Endothelial cell of umbilical vein (primary cell): ENCODE measurements at regions not wholly inside any gene's neighbourhood (a gene's known extent, or its start where the extent isn't known, plus 50 kb on each side); places are given as distances from the start of the nearest gene placed in this dataset.
"Not testable (repeated sequence)": the region's sequence is repeated elsewhere in the genome, so short reads cannot be mapped to it uniquely, and the experiment has no call there.

Experiments
- BruUV-seq: library from RNA; stranded (reverse); fragments of 400-500 nt; replicated peaks from 2 replicates; lab custom pipeline; 2021; lab: Mats Ljungman, UMichigan
- CTCF ChIA-PET: fragments of 300-600, 350-600 bp; sonication (Branson Sonifier 250); formaldehyde crosslinking; loops from one replicate; lab custom pipeline; 2021; ENCODE audit warnings: antibody characterized with exemption, inconsistent platforms; lab: Charles Lee
- POLR2A ChIA-PET: fragments of 300-600, 350-600 bp; sonication (Branson Sonifier 250); formaldehyde crosslinking; loops from one replicate; lab custom pipeline; 2021; ENCODE audit warnings: antibody characterized with exemption, inconsistent platforms; lab: Charles Lee
- DNase-seq: peaks from one replicate; pipeline ENCODE4 v3.0.0-alpha.2; 2011; ENCODE audit warnings: low read depth, low spot score
- FAIRE-seq: peaks from 2 replicates; lab custom pipeline; 2011; peaks lifted over from hg19 to GRCh38; lab: Jason Lieb, UNC
- H2AFZ ChIP-seq: 2 replicates; pipeline ENCODE4 v1.6.0; 2012; ENCODE audit warnings: low read depth, low read length, control low read depth, inconsistent platforms
- H3K27ac ChIP-seq: 2 replicates; pipeline ENCODE4 v1.5.1; 2011; ENCODE audit warnings: low read depth, mild to moderate bottlenecking, control low read depth, low read length, moderate library complexity; ENCODE audit not compliant: insufficient read depth
- H3K27me3 ChIP-seq, 2 experiments: 2 replicates each; pipeline versions ENCODE4 v1.6.0 to v1.6.1; 2011; ENCODE audit warnings: low read length in 2 of 2, mixed read lengths in 1 of 2; ENCODE audit not compliant: control insufficient read depth in 2 of 2, insufficient read depth in 2 of 2
- H3K36me3 ChIP-seq, 2 experiments: 2 replicates in 1 of 2; 3 replicates in 1 of 2; pipeline ENCODE4 v1.5.1; 2011; ENCODE audit warnings: low read length in 2 of 2, mild to moderate bottlenecking in 1 of 2, moderate library complexity in 1 of 2; ENCODE audit not compliant: control insufficient read depth in 2 of 2, insufficient read depth in 2 of 2; ENCODE audit errors: extremely low read depth in 1 of 2
- H3K4me1 ChIP-seq: 3 replicates; pipeline ENCODE4 v1.5.1; 2011; ENCODE audit warnings: mild to moderate bottlenecking, low read length; ENCODE audit not compliant: control insufficient read depth, insufficient read depth; ENCODE audit errors: extremely low read depth
- H3K4me2 ChIP-seq: 2 replicates; pipeline ENCODE4 v1.6.1; 2011; ENCODE audit warnings: low read length, control low read depth, mixed read lengths; ENCODE audit not compliant: insufficient read depth
- H3K4me3 ChIP-seq, 3 experiments: fragments of 200-600 bp in 1 of 3; sonication (generic), shearing (Covaris generic) in 1 of 3; replicated peaks in 1 of 3; 2 replicates each; pipeline ENCODE4 v1.5.1; 2011 to 2016; ENCODE audit warnings: control low read depth in 3 of 3, low read length in 3 of 3, mild to moderate bottlenecking in 2 of 3, inconsistent platforms in 1 of 3, low read depth in 1 of 3, moderate library complexity in 1 of 3; ENCODE audit not compliant: insufficient read depth in 1 of 3
- H3K79me2 ChIP-seq: 2 replicates; pipeline ENCODE4 v1.6.0; 2012; ENCODE audit warnings: low read length, inconsistent platforms; ENCODE audit not compliant: control insufficient read depth, insufficient read depth
- H3K9ac ChIP-seq: replicated peaks from 2 replicates; pipeline ENCODE3; 2011; ENCODE audit warnings: low read length, control low read depth; ENCODE audit not compliant: insufficient read depth; ENCODE audit errors: extremely low read depth
- H3K9me1 ChIP-seq: replicated peaks from 3 replicates; pipeline ENCODE4 v1.6.0; 2011; ENCODE audit warnings: mild to moderate bottlenecking, low read length; ENCODE audit not compliant: control insufficient read depth, insufficient read depth; ENCODE audit errors: extremely low read depth
- H3K9me3 ChIP-seq: replicated peaks from 2 replicates; pipeline ENCODE4 v1.5.1; 2012; ENCODE audit warnings: low read length, inconsistent platforms; ENCODE audit not compliant: control insufficient read depth, insufficient read depth
- H4K20me1 ChIP-seq: replicated peaks from 2 replicates; pipeline ENCODE3; 2011; ENCODE audit warnings: mild to moderate bottlenecking, low read length; ENCODE audit not compliant: control insufficient read depth, insufficient read depth; ENCODE audit errors: extremely low read depth
- FOS ChIP-seq: IDR thresholded peaks from 2 replicates; pipeline ENCODE4 v1.6.1; 2011; ENCODE audit warnings: mild to moderate bottlenecking, low read length, moderate library complexity, borderline replicate concordance; ENCODE audit not compliant: insufficient read depth
- GATA2 ChIP-seq: IDR thresholded peaks from 2 replicates; pipeline ENCODE4 v1.7.0; 2011; ENCODE audit warnings: low read depth, mild to moderate bottlenecking, moderate library complexity, mixed read lengths, low read length; ENCODE audit not compliant: insufficient read length, insufficient read depth
- JUN ChIP-seq: IDR thresholded peaks from 2 replicates; pipeline ENCODE4 v1.6.1; 2011; ENCODE audit warnings: borderline replicate concordance, low read depth; ENCODE audit not compliant: insufficient read length, insufficient read depth
- MAX ChIP-seq: IDR thresholded peaks from 2 replicates; pipeline ENCODE4 v1.6.1; 2011; ENCODE audit not compliant: insufficient read depth, insufficient read length
- MYC ChIP-seq: IDR thresholded peaks from one replicate; pipeline ENCODE4 v1.6.1; 2011; ENCODE audit warnings: mild to moderate bottlenecking, low read depth, low read length
- POLR2A ChIP-seq: IDR thresholded peaks from 2 replicates; pipeline ENCODE4 v1.6.1; 2012; ENCODE audit warnings: low read depth, mild to moderate bottlenecking, control low read depth, low read length
- POLR2AphosphoS5 ChIP-seq: IDR thresholded peaks from 2 replicates; pipeline ENCODE4 v1.6.1; 2012; ENCODE audit warnings: low read depth, mild to moderate bottlenecking, control low read depth, low read length, moderate library complexity; ENCODE audit not compliant: insufficient read depth
- dilution Hi-C: fragments of 300-500 bp; cut with MboI; formaldehyde crosslinking; loops from one replicate; pipeline ENCODE4 v1.15.0; 2019; ENCODE audit warnings: low sequenced_read_pairs; ENCODE audit not compliant: extremely low pct_ligation_motif_present
- intact Hi-C: fragments of 100-400 bp; cut with micrococcal nuclease; formaldehyde crosslinking; loops from one replicate; pipeline ENCODE4 v1.10.0; 2022

- Histone ChIP-seq H3K27me3 (no peaks in the 10 kb centered on the region), H3K4me1 (no peaks in the 10 kb centered on the region), H4K20me1 (no peaks in the 10 kb centered on the region), H3K4me3 (no peak overlapping the region), H2AFZ (no peak overlapping the region), H3K36me3 (no peaks in the 10 kb centered on the region), H3K9me3 (no peaks in the 10 kb centered on the region), H3K9ac (no peak overlapping the region), H3K4me2 (no peak overlapping the region), H3K9me1 (no peaks in the 10 kb centered on the region), H3K27ac (no peak overlapping the region), H3K79me2 (no peaks in the 10 kb centered on the region)
- FAIRE-seq (no peak), DNase-seq (no peak)
- dilution Hi-C loops: no loop called here
- no TSS peak for BruUV-seq
- intact Hi-C loops: no loop called here
- CTCF ChIA-PET: no interaction called here
- POLR2A ChIA-PET: no interaction called here
- no peak for TF ChIP-seq JUN
- TF ChIP-seq POLR2AphosphoS5: no peak
- no peak for TF ChIP-seq MYC
- no peak for TF ChIP-seq FOS
- TF ChIP-seq GATA2: no peak
- no peak for TF ChIP-seq POLR2A
- TF ChIP-seq MAX: no peak
Measured at GRCh38 chrX:94695910-94696309, 1021.9 kb downstream of the FAM133A start.

GRCh38 chrX:94704348-94705256 is 1030.6 kb downstream of the FAM133A start:
- H2AFZ ChIP-seq, dilution Hi-C loops, H3K4me1 ChIP-seq, H3K27ac ChIP-seq, FAIRE-seq, H3K36me3 ChIP-seq, H3K27me3 ChIP-seq, H3K9ac ChIP-seq, H3K9me1 ChIP-seq, intact Hi-C loops, H3K9me3 ChIP-seq, BruUV-seq, H3K4me3 ChIP-seq, H3K4me2 ChIP-seq, H3K79me2 ChIP-seq, H4K20me1 ChIP-seq, DNase-seq, CTCF ChIA-PET, POLR2A ChIA-PET: not testable (repeated sequence)
